Body of pancreas (tissue), 4 donors: ENCODE measurements at regions not wholly inside any gene's neighbourhood (a gene's known extent, or its start where the extent isn't known, plus 50 kb on each side); places are given as distances from the start of the nearest gene placed in this dataset.

Experiments
- ATAC-seq: fragments of 150-250 bp; one replicate; pipeline ENCODE4 v1.9.1; 2016
- DNase-seq, 4 donors: peaks; one replicate each; pipeline ENCODE4 v3.0.0-alpha.2; 2019
- H3K27ac ChIP-seq, 4 donors: fragments of 200-600 bp; sonication (generic); 1 replicate in 3 of 4; 2 replicates in 1 of 4; pipeline versions ENCODE4 v1.5.1 to v1.6.1; 2016 to 2019; ENCODE audit warnings: mild to moderate bottlenecking in 1 of 4, mixed read lengths in 1 of 4, moderate library complexity in 1 of 4
- H3K27me3 ChIP-seq, 2 donors: fragments of 200-600 bp; sonication (generic); one replicate each; pipeline ENCODE4 v1.6.0; 2016; ENCODE audit warnings: mild to moderate bottlenecking in 1 of 2
- H3K36me3 ChIP-seq, 2 donors: fragments of 200-600 bp; sonication (generic); replicated peaks in 1 of 2; 2 replicates each; pipeline ENCODE4 v1.5.1; 2016; ENCODE audit warnings: low read depth in 2 of 2; ENCODE audit not compliant: insufficient read depth in 1 of 2
- H3K4me1 ChIP-seq: fragments of 200-600 bp; sonication (generic); one replicate; pipeline ENCODE4 v1.6.0; 2016
- H3K4me3 ChIP-seq, 2 donors: fragments of 200-600 bp; sonication (generic); 1 replicate in 1 of 2; 2 replicates in 1 of 2; pipeline ENCODE4 v1.5.1; 2016 to 2019
- H3K9me3 ChIP-seq, 3 donors: fragments of 200-600 bp; sonication (generic); 1 replicate in 2 of 3; 2 replicates in 1 of 3; pipeline ENCODE4 v1.5.1; 2016
- POLR2A ChIP-seq, 3 donors: fragments of 450-650 bp; IDR thresholded peaks; one replicate each; pipeline ENCODE4 v1.6.1; 2016; ENCODE audit warnings: antibody characterized with exemption in 3 of 3, mild to moderate bottlenecking in 2 of 3
- WGBS, 2 donors: methylation state at CpG; one replicate each; pipeline ENCODE4 v1.1.5; 2017; 5-methylcytosine and 5-hydroxymethylcytosine counted together
- intact Hi-C: fragments of 100-400 bp; cut with DNase I; formaldehyde crosslinking; loops from one replicate; pipeline ENCODE4 v1.15.1; 2023
- TF ChIP-seq, protein P1 (sequence below), 7 experiments: fragments of 450-650 bp in 4 of 7; fragments of 200-600 bp in 3 of 7; sonication (generic) in 3 of 7; IDR thresholded peaks; one replicate each; pipeline ENCODE4 v1.5.1; 2016 to 2019; ENCODE audit warnings: antibody characterized with exemption in 7 of 7

GRCh38 chr7:125326666-125327255, 397.1 kb upstream of the POT1 start:
- Histone ChIP-seq H3K27ac (no peak overlapping the region), H3K27me3 (no peaks in the 10 kb centered on the region), H3K4me1 (no peaks in the 10 kb centered on the region), H3K4me3 (no peak overlapping the region), H3K36me3 (no peaks in the 10 kb centered on the region), H3K9me3 (no peaks in the 10 kb centered on the region)
- intact Hi-C loops, result no loop called here
- WGBS, 2 donors, result 56 to 58% methylated on average over 6 of the region's 6 CpGs
- no peak for TF ChIP-seq POLR2A (IDR thresholded peaks at IDR 0.05)
- TF ChIP-seq, protein P1, sequence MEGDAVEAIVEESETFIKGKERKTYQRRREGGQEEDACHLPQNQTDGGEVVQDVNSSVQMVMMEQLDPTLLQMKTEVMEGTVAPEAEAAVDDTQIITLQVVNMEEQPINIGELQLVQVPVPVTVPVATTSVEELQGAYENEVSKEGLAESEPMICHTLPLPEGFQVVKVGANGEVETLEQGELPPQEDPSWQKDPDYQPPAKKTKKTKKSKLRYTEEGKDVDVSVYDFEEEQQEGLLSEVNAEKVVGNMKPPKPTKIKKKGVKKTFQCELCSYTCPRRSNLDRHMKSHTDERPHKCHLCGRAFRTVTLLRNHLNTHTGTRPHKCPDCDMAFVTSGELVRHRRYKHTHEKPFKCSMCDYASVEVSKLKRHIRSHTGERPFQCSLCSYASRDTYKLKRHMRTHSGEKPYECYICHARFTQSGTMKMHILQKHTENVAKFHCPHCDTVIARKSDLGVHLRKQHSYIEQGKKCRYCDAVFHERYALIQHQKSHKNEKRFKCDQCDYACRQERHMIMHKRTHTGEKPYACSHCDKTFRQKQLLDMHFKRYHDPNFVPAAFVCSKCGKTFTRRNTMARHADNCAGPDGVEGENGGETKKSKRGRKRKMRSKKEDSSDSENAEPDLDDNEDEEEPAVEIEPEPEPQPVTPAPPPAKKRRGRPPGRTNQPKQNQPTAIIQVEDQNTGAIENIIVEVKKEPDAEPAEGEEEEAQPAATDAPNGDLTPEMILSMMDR (IDR thresholded peaks at IDR 0.05), result no peak
- ATAC-seq (no peak), DNase-seq (no peak)

GRCh38 chr7:125316466-125316865, 386.8 kb upstream of the POT1 start:
- 38 to 48% methylated on average over 2 of the region's 2 CpGs for WGBS, 2 donors
- DNase-seq, result peak in 3 of 4 donors; percentile 15 to 23 (median 20)
- H3K4me1 ChIP-seq, result no peaks in the 10 kb centered on the region
- intact Hi-C loops, result no loop called here
- H3K36me3 ChIP-seq, result no peaks in the 10 kb centered on the region
- H3K27me3 ChIP-seq, result no peaks in the 10 kb centered on the region
- H3K9me3 ChIP-seq, result no peaks in the 10 kb centered on the region
- no peak overlapping the region for H3K27ac ChIP-seq
- no peak overlapping the region for H3K4me3 ChIP-seq
- peak; percentile 64 for ATAC-seq
- no peak for TF ChIP-seq POLR2A (IDR thresholded peaks at IDR 0.05)
- TF ChIP-seq, protein P1 (IDR thresholded peaks at IDR 0.05), result peak in 4 of 7 experiments; percentile 10 to 43 (median 28)

- TF ChIP-seq, protein P1 (IDR thresholded peaks at IDR 0.05), result no peak
- no peak for TF ChIP-seq POLR2A (IDR thresholded peaks at IDR 0.05)
- no peak overlapping the region for H3K27ac ChIP-seq
- ATAC-seq, result no peak
- H3K27me3 ChIP-seq, result no peaks in the 10 kb centered on the region
- no peaks in the 10 kb centered on the region for H3K9me3 ChIP-seq
- 83 to 89% methylated on average over 18 of the region's 18 CpGs for WGBS, 2 donors
- no peaks in the 10 kb centered on the region for H3K4me1 ChIP-seq
- H3K4me3 ChIP-seq, result no peak overlapping the region
- intact Hi-C loops, result no loop called here
- H3K36me3 ChIP-seq, result no peaks in the 10 kb centered on the region
- DNase-seq, result no peak
These were observed 369.6 kb upstream of the POT1 start for GRCh38 chr7:125299003-125299765.

DNA sequence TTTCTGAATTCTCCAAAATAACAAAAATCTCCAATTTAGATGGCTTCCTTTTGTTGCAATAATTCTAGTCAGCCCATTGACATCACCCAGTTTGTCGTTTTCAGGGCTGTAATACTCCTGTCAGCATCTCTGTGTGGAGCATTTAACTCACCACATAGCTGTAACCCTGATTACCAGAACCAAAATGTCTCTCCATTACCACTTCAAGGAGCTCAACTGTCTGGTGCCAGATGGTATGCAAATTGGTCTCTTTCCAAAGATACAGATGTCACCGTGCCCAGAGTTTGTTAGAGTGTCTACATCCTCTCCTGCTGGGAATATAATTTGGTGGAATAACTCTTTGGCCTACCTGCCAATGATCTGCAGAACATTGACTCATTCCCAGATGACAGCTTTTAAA, 350.3 kb upstream of the POT1 start:
- no peaks in the 10 kb centered on the region for H3K4me1 ChIP-seq
- TF ChIP-seq POLR2A (IDR thresholded peaks at IDR 0.05), result no peak
- TF ChIP-seq, protein P1 (IDR thresholded peaks at IDR 0.05), result no peak
- H3K36me3 ChIP-seq, result no peaks in the 10 kb centered on the region
- no peak overlapping the region for H3K4me3 ChIP-seq
- H3K27ac ChIP-seq, result no peak overlapping the region
- no peaks in the 10 kb centered on the region for H3K27me3 ChIP-seq
- no peak for DNase-seq
- no peak for ATAC-seq
- WGBS, 2 donors, result 42 to 57% methylated on average over 2 of the region's 2 CpGs
- intact Hi-C loops, result no loop called here
- H3K9me3 ChIP-seq, result no peaks in the 10 kb centered on the region
